ENCODE measurements at regions not wholly inside any gene's neighbourhood (a gene's known extent, or its start where the extent isn't known, plus 50 kb on each side); places are given as distances from the start of the nearest gene placed in this dataset.

DNA sequence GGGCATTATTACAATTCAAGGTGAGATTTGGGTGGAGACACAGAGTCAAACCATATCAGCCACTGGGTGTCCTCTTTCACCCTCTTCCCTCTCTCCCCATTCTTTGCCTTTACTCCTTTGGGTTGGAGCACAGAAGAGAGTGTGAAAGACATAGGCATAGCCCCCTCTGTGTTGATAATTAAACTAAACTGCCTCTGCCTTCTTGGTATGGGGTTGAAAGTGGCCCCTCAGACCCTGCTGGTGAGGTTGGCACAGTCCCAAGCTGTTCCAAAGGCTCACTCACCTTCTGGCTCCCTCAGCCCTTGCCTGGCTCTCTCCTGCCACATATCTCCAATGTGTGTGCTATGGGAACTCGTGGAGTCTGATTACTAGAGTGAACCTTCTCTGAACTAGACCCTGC lies 210.6 kb upstream of the RXFP2 start:
- Histone ChIP-seq H3K9me3 (no peaks in the 10 kb centered on the region), H3K27me3 (no peaks in the 10 kb centered on the region), H3K27ac (no peak overlapping the region), H3K4me1 (no peaks in the 10 kb centered on the region), H3K36me3 (no peaks in the 10 kb centered on the region), H3K4me3 (no peak overlapping the region)
- TF ChIP-seq, protein P1, sequence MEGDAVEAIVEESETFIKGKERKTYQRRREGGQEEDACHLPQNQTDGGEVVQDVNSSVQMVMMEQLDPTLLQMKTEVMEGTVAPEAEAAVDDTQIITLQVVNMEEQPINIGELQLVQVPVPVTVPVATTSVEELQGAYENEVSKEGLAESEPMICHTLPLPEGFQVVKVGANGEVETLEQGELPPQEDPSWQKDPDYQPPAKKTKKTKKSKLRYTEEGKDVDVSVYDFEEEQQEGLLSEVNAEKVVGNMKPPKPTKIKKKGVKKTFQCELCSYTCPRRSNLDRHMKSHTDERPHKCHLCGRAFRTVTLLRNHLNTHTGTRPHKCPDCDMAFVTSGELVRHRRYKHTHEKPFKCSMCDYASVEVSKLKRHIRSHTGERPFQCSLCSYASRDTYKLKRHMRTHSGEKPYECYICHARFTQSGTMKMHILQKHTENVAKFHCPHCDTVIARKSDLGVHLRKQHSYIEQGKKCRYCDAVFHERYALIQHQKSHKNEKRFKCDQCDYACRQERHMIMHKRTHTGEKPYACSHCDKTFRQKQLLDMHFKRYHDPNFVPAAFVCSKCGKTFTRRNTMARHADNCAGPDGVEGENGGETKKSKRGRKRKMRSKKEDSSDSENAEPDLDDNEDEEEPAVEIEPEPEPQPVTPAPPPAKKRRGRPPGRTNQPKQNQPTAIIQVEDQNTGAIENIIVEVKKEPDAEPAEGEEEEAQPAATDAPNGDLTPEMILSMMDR (IDR thresholded peaks at IDR 0.05 in 4 of 5, conservative IDR thresholded peaks at IDR 0.05 in 1 of 5) = no peak
- no peak for TF ChIP-seq POLR2A (IDR thresholded peaks at IDR 0.05)
- in situ Hi-C loops (cut with MboI; ENCODE audit: low sequenced_read_pairs in 4 of 4) (no loop called here), intact Hi-C loops (cut with DNase I; ENCODE audit: low total_unique reads) (no loop called here)
- ATAC-seq (no peak), DNase-seq (no peak)

DNA sequence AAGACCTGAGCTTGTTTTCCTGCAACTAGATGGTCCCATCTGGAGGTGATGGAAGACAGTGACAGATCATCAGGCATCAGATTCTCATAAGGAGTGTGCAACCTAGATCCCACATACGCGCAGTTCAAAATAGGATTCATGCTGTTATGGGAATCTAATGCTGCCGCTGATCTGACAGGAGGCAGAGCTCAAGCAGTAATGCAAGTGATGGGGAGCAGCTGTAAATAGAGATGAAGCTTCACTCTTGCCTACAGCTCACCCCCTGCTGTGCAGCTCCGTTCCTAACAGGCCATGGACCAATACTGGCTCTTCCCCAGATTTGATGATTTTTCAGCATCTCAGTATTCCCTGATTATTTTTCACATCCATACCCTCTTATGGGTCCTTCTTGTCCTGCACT lies 208.4 kb upstream of the RXFP2 start:
- in situ Hi-C loops (cut with MboI; ENCODE audit: low sequenced_read_pairs in 4 of 4) = no loop called here
- no peak overlapping the region for H3K4me3 ChIP-seq
- ATAC-seq (no peak), DNase-seq (no peak)
- no peaks in the 10 kb centered on the region for H3K27me3 ChIP-seq
- H3K4me1 ChIP-seq = no peaks in the 10 kb centered on the region
- TF ChIP-seq, protein P1 (IDR thresholded peaks at IDR 0.05 in 4 of 5, conservative IDR thresholded peaks at IDR 0.05 in 1 of 5) = no peak
- no peak for TF ChIP-seq POLR2A (IDR thresholded peaks at IDR 0.05)
- H3K27ac ChIP-seq = no peak overlapping the region
- H3K36me3 ChIP-seq = no peaks in the 10 kb centered on the region
- no peaks in the 10 kb centered on the region for H3K9me3 ChIP-seq
- intact Hi-C loops (cut with DNase I; ENCODE audit: low total_unique reads) = no loop called here

GRCh38 chr13:31537052-31537451 lies 202.3 kb upstream of the RXFP2 start:
- in situ Hi-C loops (cut with MboI; ENCODE audit: low sequenced_read_pairs in 4 of 4) = no loop called here
- Histone ChIP-seq H3K27me3 (no peaks in the 10 kb centered on the region), H3K4me3 (no peak overlapping the region), H3K4me1 (no peaks in the 10 kb centered on the region), H3K36me3 (no peaks in the 10 kb centered on the region), H3K9me3 (no peaks in the 10 kb centered on the region), H3K27ac (no peak overlapping the region)
- intact Hi-C loops (cut with DNase I; ENCODE audit: low total_unique reads) = no loop called here
- no peak for ATAC-seq
- no peak for DNase-seq
- TF ChIP-seq, protein P1 (IDR thresholded peaks at IDR 0.05 in 4 of 5, conservative IDR thresholded peaks at IDR 0.05 in 1 of 5) = no peak
- TF ChIP-seq POLR2A (IDR thresholded peaks at IDR 0.05) = no peak

DNA sequence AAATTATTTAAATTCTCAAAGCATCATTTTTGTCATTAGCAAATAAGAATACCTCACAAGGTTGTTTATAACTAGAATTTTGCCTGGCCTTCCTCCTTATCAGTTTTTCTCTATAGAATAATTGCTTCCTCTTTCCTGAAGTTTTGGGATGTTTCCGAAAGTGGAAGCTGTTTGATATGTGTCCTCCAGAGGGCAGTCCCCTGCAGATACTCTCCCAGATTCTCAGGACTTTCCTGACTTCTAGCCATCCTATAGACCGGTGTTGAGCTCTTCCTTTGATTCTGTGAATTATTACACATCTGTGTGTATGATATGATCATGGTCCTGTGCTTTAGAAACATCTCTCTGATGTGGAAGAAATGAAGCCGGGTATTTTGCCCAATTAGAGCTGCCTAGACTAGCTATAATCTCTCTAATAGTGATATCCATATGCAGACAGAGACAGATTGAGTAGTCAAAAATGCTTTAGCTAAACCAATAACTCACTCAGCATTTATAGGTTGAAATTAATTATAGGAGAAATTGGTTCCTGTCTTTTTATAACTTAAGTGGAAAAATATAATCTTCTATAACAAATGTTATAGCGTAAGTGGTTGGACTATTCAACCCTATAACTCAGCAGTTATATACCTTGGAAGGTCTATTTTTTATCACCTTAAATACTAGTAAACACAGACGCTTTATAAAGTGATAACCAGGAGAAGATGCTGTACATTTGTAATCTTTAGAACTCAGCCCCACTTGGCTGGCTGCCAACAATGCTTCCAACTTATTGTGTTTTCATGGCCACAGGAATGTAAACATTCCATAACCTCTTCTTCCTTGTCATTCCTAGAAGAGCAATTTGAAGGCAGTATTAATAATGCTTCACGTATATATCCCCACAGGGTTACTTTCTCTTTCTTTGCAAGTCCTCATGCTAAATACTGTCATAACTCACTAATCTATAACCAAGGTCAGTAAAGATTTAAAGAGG lies 201.0 kb upstream of the RXFP2 start:
- ATAC-seq = no peak

More for the DNA sequence above, 201.0 kb upstream of the RXFP2 start:
- no peaks in the 10 kb centered on the region for H3K36me3 ChIP-seq
- H3K27me3 ChIP-seq = no peaks in the 10 kb centered on the region
- in situ Hi-C loops (cut with MboI; ENCODE audit: low sequenced_read_pairs in 4 of 4) (no loop called here), intact Hi-C loops (cut with DNase I; ENCODE audit: low total_unique reads) (no loop called here)
- no peak for DNase-seq
- H3K4me1 ChIP-seq = no peaks in the 10 kb centered on the region
- TF ChIP-seq POLR2A (IDR thresholded peaks at IDR 0.05) = no peak
- TF ChIP-seq, protein P1 (IDR thresholded peaks at IDR 0.05 in 4 of 5, conservative IDR thresholded peaks at IDR 0.05 in 1 of 5) = peak in 1 of 5 experiments; percentile 28
- H3K9me3 ChIP-seq = no peaks in the 10 kb centered on the region
- no peak overlapping the region for H3K27ac ChIP-seq
- H3K4me3 ChIP-seq = no peak overlapping the region
